NCI-H2227 (cell line): ENCODE measurements at regions not wholly inside any gene's neighbourhood (a gene's known extent, or its start where the extent isn't known, plus 50 kb on each side); places are given as distances from the start of the nearest gene placed in this dataset.

ENCODE experiments used
- DNase-seq: peaks from one replicate; lab custom pipeline; 2025; ENCODE audit not compliant: unreplicated experiment; lab: John Stamatoyannopoulos, UW

DNA sequence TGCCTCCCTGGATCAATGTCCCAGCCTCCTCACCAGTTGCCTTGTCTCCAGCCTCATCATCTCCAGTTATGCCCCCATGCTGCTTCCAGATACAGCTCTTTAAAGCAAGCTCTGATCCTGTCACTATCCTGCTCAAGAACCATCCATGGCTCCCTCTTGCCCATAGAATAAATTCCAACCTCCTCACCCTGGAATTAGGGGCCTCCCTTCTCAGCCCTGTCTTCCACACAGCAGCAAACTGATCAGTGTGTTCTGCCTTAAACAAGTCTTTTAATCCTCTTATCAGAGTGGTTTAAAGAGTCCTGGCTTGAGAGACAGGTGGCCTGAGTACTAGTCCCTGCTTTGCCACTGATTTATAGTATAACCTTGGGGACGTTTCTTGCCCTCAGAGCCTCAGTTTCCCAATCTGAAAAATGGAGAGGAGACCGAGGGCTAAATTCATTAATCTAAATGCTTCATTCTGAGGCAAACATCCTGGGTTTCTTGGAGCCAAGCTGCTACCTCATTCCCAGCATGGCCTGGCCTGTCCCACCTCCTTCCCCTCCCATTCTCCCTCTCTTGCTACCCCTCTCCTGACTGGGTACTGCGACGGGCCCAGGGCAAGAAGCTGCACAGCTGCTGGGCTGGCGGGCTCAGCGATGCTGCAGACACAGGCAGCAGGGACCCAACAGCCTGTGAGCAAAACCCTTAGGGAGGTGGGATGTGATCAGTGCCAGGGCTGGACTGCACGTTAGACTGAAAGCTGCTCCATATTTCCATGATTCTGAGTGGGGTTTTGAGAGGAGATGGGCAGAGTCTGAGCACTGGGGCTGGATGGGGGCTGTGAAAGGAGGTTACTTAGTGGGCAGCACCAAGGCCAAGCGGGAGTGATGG, 221.4 kb downstream of the PTPRU start:
- DNase-seq: no peak

DNA sequence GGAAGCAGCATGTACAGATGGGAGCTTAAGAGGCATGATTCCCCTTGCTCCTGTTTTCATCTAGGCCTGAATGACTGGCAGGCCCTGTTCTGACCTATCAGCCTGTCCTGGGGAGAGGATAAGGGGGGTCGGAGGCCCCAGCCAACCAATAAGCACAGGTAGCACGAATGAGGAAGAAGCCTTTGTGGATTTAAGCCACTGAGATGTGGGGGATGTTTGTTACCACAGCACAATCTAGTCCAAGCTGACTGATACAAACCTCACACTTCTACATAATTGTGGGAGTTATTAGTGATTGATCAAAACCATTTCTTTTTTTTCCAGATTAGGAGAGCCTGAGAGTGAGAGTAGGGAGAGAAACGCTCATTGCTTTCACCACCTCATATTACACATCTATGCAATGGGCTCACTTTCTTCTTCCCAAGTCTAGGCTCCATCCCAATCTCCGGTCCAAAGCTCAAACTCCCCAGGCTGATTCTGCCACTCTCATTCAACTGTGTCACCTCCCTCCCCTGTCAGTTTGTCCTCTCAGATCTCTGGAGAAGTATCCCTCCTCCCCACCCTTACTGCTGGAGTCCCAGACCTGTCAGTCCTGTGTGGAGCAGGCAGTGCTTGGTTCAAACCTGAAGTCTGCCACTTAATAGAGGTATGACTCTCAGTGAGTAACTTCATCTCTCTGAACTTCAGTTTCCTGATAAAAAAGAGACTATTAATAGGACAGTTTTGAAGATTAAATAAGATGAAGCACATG, 220.5 kb downstream of the PTPRU start:
- no peak for DNase-seq

DNA sequence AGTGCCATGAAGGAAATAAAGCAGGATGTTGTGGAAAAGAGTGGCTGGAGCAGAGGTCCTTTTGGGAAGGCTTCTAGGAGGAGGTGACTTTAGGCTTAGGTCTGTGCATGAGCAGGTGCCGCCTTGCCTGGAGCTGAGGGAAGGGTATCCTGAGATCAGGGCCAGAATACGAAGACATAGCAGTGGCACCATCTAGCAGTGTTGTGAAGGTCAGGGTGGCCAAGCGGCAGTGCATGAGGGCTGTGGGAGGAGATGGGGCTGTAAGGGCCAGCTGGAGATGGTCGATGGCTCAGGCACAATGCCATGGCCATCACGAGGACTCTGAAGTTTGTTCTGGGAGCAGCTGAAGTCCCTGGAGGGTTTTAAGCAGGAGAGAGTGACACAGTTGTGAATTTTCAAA, 219.5 kb downstream of the PTPRU start:
- DNase-seq: no peak

DNA sequence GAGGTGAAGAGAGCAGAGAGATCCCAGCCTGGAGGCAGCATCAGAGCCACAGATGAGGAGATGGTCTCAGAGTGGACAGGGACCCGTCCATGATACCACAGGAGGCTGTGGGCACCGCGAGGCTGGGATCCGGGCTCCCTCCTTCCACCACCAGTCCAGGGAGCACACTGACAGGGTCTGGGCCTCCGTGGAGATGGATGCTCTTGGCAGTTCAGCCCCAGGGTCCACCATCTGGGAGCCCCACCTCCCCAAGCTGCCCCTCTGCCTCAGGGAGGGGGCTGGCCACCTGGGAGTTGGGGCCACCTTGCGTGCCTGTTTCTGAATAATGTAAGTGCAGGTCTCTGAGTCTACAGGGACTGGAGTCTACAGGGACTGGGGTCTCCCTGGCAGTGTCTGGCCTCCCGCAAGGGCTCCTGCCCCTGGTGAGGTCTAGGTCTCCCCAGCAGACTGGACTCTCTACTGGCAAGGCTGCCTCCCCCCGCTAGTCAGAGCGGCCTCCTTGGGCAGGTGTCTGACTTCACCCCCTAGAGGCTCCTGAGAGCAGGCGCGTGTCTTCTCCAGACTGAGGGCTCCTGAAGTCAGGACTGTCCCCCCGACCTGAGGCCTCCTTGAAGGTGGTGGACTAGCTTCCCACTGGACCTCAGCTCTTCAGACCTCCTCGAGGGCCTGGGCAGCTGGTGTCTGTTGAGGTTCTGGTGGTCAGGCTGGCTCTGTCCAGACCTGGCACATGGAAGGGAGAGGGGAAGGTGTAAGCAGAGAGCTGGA, 218.5 kb downstream of the PTPRU start:
- no peak for DNase-seq

DNA sequence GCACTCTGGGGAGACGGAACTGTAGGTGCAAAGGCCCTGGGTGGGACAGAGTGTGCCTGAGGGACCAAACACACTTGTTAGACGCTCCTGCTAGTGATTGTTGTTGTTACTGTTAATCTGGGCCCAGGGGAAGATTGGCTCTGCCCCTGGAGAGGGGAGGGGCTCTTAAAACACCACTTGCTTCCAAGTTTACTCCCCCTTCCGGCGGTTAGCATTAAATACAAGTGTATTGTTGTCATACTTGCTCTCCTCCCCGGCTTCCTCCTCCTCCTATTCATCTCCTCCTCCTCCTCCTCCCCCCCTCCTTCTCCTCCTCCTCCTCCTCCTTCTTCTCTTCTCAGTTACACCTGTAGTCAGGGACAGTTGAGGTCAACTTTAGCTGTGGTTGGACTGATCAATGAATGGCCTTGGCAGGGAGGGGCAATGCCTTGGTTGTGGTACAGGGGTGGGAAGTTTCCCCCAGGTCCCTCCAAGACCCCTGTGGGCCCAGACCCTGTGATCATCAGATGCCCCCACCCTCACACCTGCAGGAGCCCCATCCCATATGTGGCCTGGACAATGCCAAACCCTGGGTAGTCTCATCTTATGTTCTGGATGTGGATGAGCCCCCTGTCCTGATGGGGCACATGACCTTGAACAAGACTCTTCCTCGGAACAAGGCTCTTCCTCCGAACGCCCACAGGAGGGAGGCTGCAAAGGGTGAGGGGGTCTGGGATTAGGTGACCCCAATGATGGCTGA, 217.3 kb downstream of the PTPRU start:
- peak; percentile 59 for DNase-seq

DNA sequence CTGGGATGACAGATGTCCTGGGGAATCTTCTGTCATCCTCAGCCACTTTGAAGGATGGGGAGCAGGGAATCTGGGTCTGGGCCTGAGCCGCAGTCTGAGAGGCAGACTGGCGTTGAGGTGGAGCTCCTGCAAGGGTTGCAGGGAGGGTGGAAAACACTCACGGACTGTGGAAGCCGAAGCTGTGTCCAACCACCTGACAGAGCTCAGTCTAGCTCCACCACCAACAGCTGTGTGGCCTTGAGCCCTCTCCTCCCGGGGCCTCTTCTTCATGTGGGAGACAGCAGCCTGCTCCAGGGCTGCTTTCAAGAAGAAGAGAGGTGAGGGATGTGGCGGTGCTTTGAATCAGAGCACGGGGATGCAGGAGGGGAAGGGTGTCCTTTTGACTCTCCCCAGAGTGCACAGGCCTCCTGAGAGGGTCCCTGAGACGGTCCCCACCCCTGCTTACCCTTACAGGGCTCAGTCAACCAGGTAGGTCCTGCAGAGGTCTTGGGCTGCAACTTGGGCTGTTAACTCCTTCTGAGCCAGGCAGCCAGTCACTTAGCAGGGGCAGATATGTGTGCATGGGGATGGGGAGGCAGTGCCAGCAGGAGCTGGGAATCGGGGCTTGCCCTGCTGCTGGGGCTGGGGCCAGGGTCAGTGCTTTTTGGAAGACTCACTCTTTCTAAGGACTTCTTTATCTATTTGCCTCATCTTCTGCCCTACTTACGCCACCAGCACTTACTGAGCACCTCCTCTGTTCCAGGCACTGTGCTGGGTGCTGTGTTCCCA, 216.3 kb downstream of the PTPRU start:
- no peak for DNase-seq

DNA sequence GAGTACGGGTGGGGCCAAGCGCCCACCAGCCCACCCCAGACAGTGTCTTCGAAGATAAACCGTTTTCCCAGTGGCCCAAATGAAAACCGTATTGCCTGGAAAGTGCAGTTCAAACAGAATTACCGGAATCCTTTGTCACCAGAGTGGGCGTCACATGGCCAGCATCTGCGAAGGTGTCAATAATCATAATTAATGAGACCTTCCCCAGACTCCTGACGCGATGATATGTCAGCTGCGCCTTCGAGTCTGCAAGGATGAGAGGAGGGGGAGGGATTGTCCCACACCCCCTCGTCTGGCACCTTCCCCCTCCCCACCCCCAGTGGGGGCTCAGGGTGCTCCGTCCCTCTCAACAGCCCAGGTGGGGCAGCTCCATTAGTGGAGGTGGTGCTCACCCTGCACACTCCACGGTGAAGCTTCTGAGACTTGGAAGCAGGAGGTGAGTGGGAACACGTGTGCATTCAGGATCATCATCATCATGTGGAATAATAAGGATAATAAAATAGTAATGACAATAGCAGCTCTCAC, 215.1 kb downstream of the PTPRU start:
- peak; percentile 47 for DNase-seq

DNA sequence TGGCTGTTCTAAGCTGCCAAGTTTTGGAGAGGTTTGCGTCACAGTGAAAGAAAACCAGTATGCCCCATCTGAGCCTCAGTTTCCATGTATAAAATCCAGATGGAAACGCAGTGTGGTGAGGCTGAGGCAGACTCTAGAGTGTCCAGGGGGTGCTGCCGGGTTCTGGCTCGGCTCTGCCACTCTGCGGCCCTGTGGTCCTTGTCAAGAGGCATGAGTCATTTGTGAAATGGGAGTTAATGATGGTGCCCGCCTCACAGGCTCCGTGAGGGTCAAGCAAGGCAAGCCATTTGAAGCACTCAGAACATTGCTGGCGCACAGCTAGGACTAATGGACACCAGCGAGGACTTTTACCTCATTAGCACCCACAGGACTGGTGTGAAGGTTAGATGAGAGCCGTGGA, 214.3 kb downstream of the PTPRU start:
- DNase-seq: peak; percentile 72

DNA sequence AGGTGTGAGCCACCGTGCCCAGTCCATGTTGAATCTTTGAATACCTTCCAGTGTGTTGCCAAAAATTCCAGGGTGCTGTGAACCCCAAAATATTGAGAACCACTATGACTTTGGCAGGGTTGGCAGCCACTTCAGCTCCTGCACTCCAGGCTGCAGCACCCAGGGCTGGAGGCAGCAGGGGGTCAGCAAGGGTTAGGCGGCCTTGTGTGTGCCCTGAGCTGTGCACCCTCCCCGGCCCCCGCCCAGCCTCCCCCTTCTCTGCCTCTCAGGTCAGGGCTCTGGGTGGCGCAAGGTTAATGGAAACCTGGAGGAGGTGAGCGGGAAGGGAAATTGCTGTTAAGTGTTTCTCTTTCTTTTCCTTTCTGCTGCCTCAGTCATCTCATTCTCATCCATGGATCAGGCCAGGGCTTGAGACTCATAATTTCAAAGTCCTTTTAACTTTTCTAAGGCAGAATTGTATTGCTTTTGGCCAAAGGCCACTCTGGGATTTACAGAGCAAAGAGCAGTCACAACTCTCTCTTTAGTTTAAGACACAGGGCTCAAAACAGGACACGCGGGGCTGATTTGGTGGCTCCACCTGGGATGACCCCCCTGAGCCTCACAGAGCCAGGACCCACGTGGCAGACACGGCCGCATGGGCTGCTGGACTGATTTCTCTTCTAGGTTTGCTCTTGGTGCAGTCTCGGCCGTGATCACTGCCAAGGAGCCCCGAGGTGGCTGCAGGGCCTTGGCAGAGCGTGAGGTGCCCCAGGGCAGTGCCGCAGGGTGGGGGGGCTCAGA, 212.3 kb downstream of the PTPRU start:
- no peak for DNase-seq

DNA sequence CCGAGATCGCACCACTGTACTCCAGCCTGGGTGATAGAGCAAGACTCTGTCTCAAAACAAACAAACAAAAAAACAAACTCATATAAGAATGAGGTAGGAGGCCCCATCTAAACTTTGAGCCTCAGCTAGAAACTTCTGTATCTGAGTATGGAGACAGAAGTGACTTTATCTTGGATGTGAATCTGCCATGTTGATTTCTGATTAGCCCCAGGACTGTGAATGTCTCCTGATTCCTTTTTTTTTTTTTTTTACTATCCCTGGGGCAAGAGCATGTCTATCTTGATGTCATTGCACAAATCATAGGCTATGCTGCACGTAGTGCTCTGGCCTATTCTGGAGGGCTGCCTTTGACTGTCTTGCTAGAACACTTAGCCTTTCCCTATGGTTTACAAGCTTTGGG, 211.0 kb downstream of the PTPRU start:
- no peak for DNase-seq

DNA sequence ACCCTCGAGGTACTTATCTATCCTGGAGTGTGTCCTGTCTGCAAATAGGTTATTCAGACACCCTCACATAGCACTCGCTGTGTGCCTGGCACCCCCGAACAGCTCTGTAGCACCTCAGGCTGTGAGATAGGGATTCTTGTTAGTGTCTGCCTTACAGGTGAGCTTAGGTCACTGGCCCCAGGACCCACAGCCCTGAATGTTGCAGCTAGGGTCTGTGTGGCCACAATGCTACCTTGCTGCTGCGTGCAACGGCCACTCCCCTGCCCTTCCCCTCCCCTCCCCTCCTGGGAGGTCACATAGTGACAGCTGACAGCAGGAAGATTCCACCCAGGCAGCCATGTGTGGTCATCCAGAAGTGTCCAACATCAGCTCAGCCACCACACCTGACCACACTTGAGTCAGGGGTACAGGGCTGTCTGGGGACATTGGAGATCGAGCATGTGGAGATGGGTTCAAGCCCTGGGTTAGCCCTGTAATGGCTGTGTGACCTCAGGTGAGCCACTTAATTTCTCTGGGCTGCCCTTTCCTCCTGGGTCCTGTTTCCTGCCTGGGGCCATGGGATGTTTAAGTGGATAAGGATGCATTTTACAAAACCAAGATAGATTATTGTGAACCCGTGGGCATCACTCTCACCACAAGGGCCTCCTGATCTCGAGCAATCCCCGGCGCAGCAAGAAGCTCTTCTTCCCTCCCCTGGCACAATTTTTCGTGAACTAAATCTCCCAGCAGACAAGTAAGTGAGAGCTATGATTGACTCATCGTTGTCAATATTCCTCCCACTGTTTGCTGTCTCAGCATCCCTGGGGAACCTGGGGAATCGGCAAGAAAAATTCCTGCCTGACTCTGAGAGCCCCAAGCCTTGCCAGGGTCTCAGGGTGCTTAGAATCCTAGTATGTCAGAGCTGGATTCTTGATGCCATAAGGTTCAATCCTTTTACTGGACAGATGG, 208.7 kb downstream of the PTPRU start:
- DNase-seq: no peak

DNA sequence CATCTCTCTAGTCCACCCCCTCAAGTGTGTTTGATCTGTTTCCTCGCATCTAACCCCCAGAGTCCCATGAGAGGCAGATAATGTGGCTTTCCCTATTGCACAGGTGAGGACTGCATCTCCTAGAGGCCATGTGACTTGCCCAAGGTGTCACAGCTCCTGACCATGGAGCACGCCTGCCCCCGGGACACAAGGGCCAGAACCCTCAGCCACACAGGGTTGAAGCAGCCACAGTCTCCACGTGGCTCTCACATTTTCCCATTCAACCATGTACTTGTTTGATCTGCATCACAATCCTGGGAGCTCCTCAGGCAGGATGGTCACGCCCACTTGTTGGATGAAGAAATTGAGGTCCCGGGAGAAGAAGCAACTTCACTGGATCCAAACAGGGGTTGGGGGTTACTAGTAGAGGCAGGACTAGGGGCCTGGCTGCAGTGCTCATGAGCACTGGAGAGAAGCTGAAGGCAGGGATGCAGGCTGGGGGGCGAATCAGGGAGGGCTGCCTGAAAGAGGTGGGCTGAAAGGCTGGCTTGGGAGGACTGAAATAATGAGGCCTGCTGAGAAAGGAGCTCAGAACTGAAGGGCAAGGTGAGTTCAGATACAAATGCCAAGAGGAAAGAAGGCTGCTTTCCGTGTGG, 207.9 kb downstream of the PTPRU start:
- no peak for DNase-seq

DNA sequence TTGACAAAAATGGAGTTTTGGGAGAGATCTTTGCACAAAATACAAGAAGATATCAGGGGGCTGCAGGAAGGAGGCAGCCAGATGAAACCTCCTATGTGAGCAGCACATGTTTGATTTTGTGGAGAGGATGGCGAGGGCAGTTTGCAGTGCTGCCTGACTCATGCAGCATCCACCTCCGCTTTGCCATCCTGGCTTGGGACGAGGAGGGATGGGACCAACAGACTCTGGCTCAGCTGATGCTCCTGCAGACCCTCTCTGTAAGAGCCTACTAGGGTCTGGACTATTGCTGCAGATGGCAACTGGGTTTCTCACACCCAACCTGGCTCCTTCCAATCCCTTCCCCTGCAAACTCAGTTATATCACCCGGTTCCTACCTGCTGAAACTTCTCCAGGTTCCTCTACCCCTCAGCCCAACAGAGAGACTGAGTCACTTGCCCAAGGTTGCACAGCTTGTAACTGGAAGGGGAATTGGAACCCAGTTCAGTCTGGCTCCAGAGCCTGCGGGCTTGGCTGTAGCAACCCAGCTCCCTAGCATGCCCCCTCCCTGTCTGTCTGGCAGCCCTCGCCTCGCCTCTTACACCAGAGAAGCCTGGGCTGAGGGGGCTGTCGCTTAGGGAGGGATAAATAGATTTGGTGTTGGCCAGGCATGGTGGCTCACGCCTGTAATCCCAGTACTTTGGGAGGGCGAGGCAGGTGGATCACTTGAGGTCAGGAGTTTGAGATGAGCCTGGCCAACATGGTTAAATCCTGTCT, 205.8 kb downstream of the PTPRU start:
- DNase-seq: no peak

DNA sequence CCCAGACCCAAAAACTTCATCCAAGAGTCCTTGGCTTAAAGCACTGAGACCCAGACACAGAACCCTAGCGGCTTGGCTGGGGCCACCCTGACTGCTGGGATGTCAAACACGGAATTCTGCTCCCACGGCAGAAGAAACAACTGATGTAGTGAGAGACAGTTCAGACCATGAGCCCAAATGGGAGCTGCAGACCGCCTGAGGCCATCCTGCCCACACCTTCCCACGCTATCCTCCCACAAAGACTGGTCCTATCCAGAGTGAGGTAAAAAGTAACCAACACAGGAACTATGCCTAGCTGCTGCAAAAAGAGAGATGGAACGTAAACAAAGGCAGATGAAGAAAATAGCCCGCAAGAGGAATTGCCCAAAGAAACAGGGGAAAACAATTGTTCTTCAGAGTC, 203.3 kb downstream of the PTPRU start:
- no peak for DNase-seq

DNA sequence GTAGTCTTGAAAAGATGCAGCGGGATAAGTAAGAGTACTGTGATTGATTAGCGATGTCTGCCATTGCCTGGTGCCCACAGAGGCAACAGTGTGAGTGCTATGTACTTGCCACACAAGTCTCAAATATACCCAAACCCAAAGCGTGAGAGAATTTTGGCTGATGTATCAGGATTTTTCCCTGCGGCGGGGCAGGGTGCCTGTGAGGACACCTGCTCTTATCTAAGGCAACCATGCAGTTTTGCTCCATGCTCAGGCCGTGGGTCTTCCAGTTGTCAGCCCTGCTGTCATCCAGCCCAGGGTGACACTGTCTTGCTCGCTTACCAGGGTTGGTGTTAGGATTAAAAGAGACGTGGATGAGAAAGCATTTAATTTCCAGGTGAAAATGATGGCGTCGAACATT, 202.7 kb downstream of the PTPRU start:
- DNase-seq: no peak

DNA sequence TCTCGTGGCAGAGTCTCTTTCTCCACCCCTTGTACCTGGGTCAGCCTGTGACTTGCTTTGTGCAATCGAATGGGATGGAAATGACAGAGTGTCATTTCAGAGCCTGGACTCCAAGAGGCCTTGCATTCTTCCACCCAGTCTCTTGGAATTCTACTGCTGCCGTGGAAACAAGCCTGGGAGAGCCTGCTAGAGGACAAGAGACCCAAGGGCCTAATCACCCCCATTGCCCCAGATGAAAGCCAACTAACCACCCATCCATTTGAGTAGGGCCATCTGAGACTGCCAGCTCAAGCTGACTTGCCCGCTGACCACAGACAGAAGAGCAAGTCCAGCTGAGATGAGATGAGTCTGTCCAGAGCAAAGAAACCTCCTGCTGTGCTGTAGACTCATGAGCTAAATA, 201.6 kb downstream of the PTPRU start:
- DNase-seq: no peak
